B cell (primary cell): ENCODE measurements at regions not wholly inside any gene's neighbourhood (a gene's known extent, or its start where the extent isn't known, plus 50 kb on each side); places are given as distances from the start of the nearest gene placed in this dataset.

Experiments used
- ATAC-seq: fragments of 200-7000 bp; cut with Tn5 transposase; one replicate; pipeline ENCODE4 v1.10.0; 2021; ENCODE audit warnings: low read depth, mild to moderate bottlenecking, moderate number of reproducible peaks, moderate library complexity
- CTCF ChIA-PET: fragments of 350-600 bp; sonication (Branson Sonifier 250); formaldehyde crosslinking; loops from one replicate; lab custom pipeline; 2021; ENCODE audit warnings: antibody characterized with exemption, inconsistent platforms; lab: Charles Lee
- POLR2A ChIA-PET: fragments of 350-600 bp; sonication (Branson Sonifier 250); formaldehyde crosslinking; loops from one replicate; lab custom pipeline; 2021; ENCODE audit warnings: antibody characterized with exemption; lab: Charles Lee
- DNase-seq: peaks from one replicate; pipeline ENCODE4 v3.0.0; 2013
- H2AFZ ChIP-seq: 2 replicates; pipeline ENCODE4 v1.6.1; 2012; ENCODE audit warnings: mild to moderate bottlenecking, low read depth, low read length; ENCODE audit not compliant: insufficient read depth, poor library complexity, severe bottlenecking
- H3K27ac ChIP-seq, 2 donors: 1 replicate in 1 of 2; 2 replicates in 1 of 2; pipeline ENCODE4 v1.5.1; 2012 to 2013; ENCODE audit warnings: low read length in 2 of 2, mild to moderate bottlenecking in 2 of 2, moderate library complexity in 1 of 2
- H3K27me3 ChIP-seq, 4 experiments: fragments of 200-600 bp in 1 of 4; sonication (generic) in 1 of 4; replicated peaks in 1 of 4; 1 replicate in 2 of 4; 2 replicates in 2 of 4; pipeline versions ENCODE4 v1.6.1 to v1.7.0; 2013 to 2016; ENCODE audit warnings: low read length in 3 of 4, mild to moderate bottlenecking in 2 of 4, mixed read lengths in 1 of 4, moderate library complexity in 1 of 4; ENCODE audit not compliant: insufficient read depth in 4 of 4, control insufficient read depth in 3 of 4; ENCODE audit errors: control extremely low read depth in 1 of 4
- H3K36me3 ChIP-seq, 2 experiments: replicated peaks in 1 of 2; 1 replicate in 1 of 2; 2 replicates in 1 of 2; pipeline versions ENCODE4 v1.6.1 to v1.7.1; 2013; ENCODE audit warnings: low read length in 1 of 2; ENCODE audit not compliant: insufficient read depth in 2 of 2, control insufficient read depth in 1 of 2; ENCODE audit errors: control extremely low read depth in 1 of 2, extremely low read depth in 1 of 2
- H3K4me1 ChIP-seq, 2 donors: fragments of 200-600 bp in 1 of 2; sonication (generic) in 1 of 2; 1 replicate in 1 of 2; 2 replicates in 1 of 2; pipeline versions ENCODE4 v1.5.1 to v1.6.1; 2013 to 2017; ENCODE audit warnings: low read length in 2 of 2; ENCODE audit not compliant: control insufficient read depth in 2 of 2, insufficient read depth in 2 of 2
- H3K4me2 ChIP-seq: replicated peaks from 2 replicates; pipeline ENCODE3; 2012; ENCODE audit warnings: mild to moderate bottlenecking, low read depth, low read length; ENCODE audit not compliant: poor library complexity, severe bottlenecking
- H3K4me3 ChIP-seq, 5 experiments: fragments of 200-600 bp in 1 of 5; sonication (generic) in 1 of 5; 1 replicate in 3 of 5; 2 replicates in 2 of 5; pipeline versions ENCODE4 v1.5.1 to v1.7.0; 2011 to 2016; ENCODE audit warnings: low read length in 4 of 5, mild to moderate bottlenecking in 4 of 5, low read depth in 2 of 5, control low read depth in 1 of 5, moderate library complexity in 1 of 5; ENCODE audit not compliant: insufficient read depth in 1 of 5; ENCODE audit errors: control extremely low read depth in 1 of 5, extremely low read depth in 1 of 5
- H3K79me2 ChIP-seq: fragments of 200-600 bp; sonication (generic); one replicate; pipeline ENCODE4 v1.6.0; 2016; ENCODE audit warnings: low read length; ENCODE audit not compliant: control insufficient read depth, insufficient read depth
- H3K9ac ChIP-seq: fragments of 200-600 bp; sonication (generic); 2 replicates; pipeline ENCODE4 v1.6.1; 2017; ENCODE audit warnings: mild to moderate bottlenecking, low read length, moderate library complexity
- H3K9me3 ChIP-seq, 3 donors: one replicate each; pipeline versions ENCODE4 v1.6.1 to v1.7.1; 2013; ENCODE audit warnings: low read length in 2 of 3; ENCODE audit not compliant: control insufficient read depth in 2 of 3, insufficient read depth in 1 of 3; ENCODE audit errors: control extremely low read depth in 1 of 3
- H4K20me1 ChIP-seq: 2 replicates; pipeline ENCODE4 v1.6.0; 2012; ENCODE audit warnings: mild to moderate bottlenecking, low read length; ENCODE audit not compliant: insufficient read depth, control insufficient read depth, poor library complexity, severe bottlenecking
- H3K27ac Mint-ChIP-seq: one replicate; pipeline ENCODE4 v1.8.0; 2021; ENCODE audit warnings: mixed read lengths
- H3K27me3 Mint-ChIP-seq: one replicate; pipeline ENCODE4 v1.8.0; 2021; ENCODE audit warnings: mixed read lengths
- H3K4me1 Mint-ChIP-seq: one replicate; pipeline ENCODE4 v1.8.0; 2021; ENCODE audit warnings: mixed read lengths
- H3K4me3 Mint-ChIP-seq: one replicate; pipeline ENCODE4 v1.8.0; 2021; ENCODE audit warnings: mixed read lengths
- H3K9me3 Mint-ChIP-seq: one replicate; pipeline ENCODE4 v1.8.0; 2022; ENCODE audit warnings: mixed read lengths; ENCODE audit not compliant: insufficient read depth
- CTCF ChIP-seq: fragments of 200-600 bp; IDR thresholded peaks from one replicate; pipeline ENCODE4 v1.8.0; 2022; ENCODE audit warnings: antibody characterized with exemption, mild to moderate bottlenecking
- EZH2 ChIP-seq: IDR thresholded peaks from 2 replicates; pipeline ENCODE4 v1.6.1; 2012; ENCODE audit warnings: borderline replicate concordance, low read depth, mild to moderate bottlenecking, moderate library complexity, low read length; ENCODE audit not compliant: insufficient read depth, poor library complexity, severe bottlenecking
- WGBS: methylation state at CpG from one replicate; pipeline ENCODE4 v1.1.5; 2013; ENCODE audit warnings: missing lambda C conversion rate; ENCODE audit not compliant: insufficient coverage; 5-methylcytosine and 5-hydroxymethylcytosine counted together
- intact Hi-C: fragments of 100-400 bp; cut with micrococcal nuclease; formaldehyde crosslinking; loops from one replicate; pipeline ENCODE4 v1.10.0; 2022

- ChIA-PET CTCF (no interaction called here), POLR2A (no interaction called here)
- ATAC-seq (no peak), DNase-seq (no peak)
- 96% methylated on average over 8 of the region's 15 CpGs for WGBS
- H3K36me3 ChIP-seq: no peaks in the 10 kb centered on the region
- no peaks in the 10 kb centered on the region for H3K9me3 Mint-ChIP-seq
- peaks cover 0 to 28% (median 0%) of the 10 kb centered on the region in 3 donors for H3K9me3 ChIP-seq
- H3K4me1 Mint-ChIP-seq: no peaks in the 10 kb centered on the region
- no peak overlapping the region for H2AFZ ChIP-seq
- H4K20me1 ChIP-seq: no peaks in the 10 kb centered on the region
- H3K27ac Mint-ChIP-seq: no peak overlapping the region
- H3K4me3 Mint-ChIP-seq: no peak overlapping the region
- H3K27ac ChIP-seq: no peak overlapping the region
- no peak overlapping the region for H3K4me3 ChIP-seq
- H3K4me2 ChIP-seq: no peak overlapping the region
- H3K27me3 Mint-ChIP-seq: no peaks in the 10 kb centered on the region
- intact Hi-C loops: no loop called here
- H3K79me2 ChIP-seq: no peaks in the 10 kb centered on the region
- H3K4me1 ChIP-seq: no peaks in the 10 kb centered on the region
- no peak overlapping the region for H3K9ac ChIP-seq
- TF ChIP-seq EZH2 (no peak), CTCF (no peak)
- H3K27me3 ChIP-seq: no peaks in the 10 kb centered on the region
Measured at GRCh38 chr10:130969700-130970099, 341.8 kb downstream of the TCERG1L start.

- no peak overlapping the region for H3K4me2 ChIP-seq
- H2AFZ ChIP-seq: no peak overlapping the region
- H3K4me1 ChIP-seq: no peaks in the 10 kb centered on the region
- no peak for ATAC-seq
- peaks cover 0 to 28% (median 0%) of the 10 kb centered on the region in 3 donors for H3K9me3 ChIP-seq
- H3K9ac ChIP-seq: no peak overlapping the region
- Mint-ChIP-seq H3K27ac (no peak overlapping the region), H3K4me3 (no peak overlapping the region), H3K9me3 (no peaks in the 10 kb centered on the region), H3K27me3 (no peaks in the 10 kb centered on the region), H3K4me1 (no peaks in the 10 kb centered on the region)
- H3K4me3 ChIP-seq: no peak overlapping the region
- ChIA-PET POLR2A (no interaction called here), CTCF (no interaction called here)
- no peaks in the 10 kb centered on the region for H3K79me2 ChIP-seq
- no peaks in the 10 kb centered on the region for H3K27me3 ChIP-seq
- intact Hi-C loops: no loop called here
- TF ChIP-seq CTCF: no peak
- TF ChIP-seq EZH2: no peak
- no peak overlapping the region for H3K27ac ChIP-seq
- no peaks in the 10 kb centered on the region for H4K20me1 ChIP-seq
- WGBS: 74% methylated on average over 8 of the region's 10 CpGs
- no peaks in the 10 kb centered on the region for H3K36me3 ChIP-seq
- DNase-seq: no peak
Measured at GRCh38 chr10:130970341-130971122, 341.0 kb downstream of the TCERG1L start.
